ENCODE measurements at regions not wholly inside any gene's neighbourhood (a gene's known extent, or its start where the extent isn't known, plus 50 kb on each side); places are given as distances from the start of the nearest gene placed in this dataset.

DNA sequence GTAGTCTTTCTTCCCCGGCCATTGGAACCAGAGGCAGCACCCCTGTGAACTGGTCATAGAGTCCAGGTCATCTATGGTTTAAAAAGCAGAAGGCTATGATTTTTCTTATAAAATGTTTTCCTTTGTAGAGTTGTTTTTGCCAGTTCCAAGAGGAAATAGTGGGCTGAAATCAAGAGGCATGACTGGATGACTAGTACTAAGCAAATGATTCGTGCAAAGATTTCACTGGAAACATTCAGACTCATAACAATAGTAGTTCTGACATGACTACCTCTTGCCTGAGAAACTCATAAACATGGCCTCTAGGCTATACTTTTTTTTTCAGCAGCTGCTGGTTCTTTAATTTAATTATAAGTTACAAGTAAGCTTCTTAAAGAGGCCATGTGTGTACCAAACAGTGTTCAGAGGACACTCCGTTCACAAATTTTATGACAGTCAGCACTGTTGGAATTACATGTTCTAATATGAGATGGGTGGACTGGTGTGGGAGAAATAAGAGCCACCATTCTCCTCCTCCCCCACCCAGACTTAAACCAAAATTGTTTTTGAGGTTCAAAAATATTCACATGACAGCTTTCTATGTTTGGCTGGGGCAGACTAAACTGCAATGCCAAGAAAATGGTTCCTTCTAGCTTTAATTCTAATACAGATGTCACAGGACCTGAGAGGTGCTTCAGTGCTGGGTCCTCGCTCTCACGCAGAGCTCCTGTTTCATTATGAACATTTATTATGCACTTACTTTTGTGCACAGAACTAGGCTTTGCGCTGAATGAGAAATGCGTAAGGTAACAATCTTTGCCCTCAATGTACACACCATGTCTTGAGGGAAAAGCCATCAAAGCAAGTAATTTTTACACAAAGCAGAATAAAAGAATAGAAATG, 147.5 kb downstream of the ZC3H11B start:
- H3K4me3 Mint-ChIP-seq, result no peak overlapping the region
- no peaks in the 10 kb centered on the region for H3K27me3 Mint-ChIP-seq (ENCODE audit: low read depth)
- no peak overlapping the region for H3K27ac Mint-ChIP-seq

DNA sequence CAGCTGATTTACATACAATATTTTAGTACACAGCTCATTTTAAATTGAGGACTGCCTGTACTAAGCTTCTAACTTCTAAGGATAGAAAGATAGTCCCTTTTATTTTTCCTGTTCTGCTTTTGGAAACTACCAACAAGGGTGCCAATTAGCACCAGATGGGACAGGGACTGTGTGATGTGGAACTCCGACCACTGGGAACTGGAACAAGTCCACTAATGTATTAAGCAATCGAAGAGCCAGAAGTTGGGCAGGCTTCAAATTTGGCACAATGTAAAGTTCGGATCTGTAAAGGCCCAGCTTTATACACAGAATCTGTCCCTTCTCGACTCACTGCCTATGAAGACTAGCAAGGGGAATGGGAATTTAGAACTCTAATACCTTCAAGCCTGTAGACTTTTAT, 149.3 kb downstream of the ZC3H11B start:
- Mint-ChIP-seq H3K27me3 (ENCODE audit: low read depth) (no peaks in the 10 kb centered on the region), H3K4me3 (no peak overlapping the region), H3K4me1 (no peaks in the 10 kb centered on the region), H3K27ac (no peak overlapping the region), H3K36me3 (no peaks in the 10 kb centered on the region), H3K9me3 (no peaks in the 10 kb centered on the region)
- TF ChIP-seq, protein P1, sequence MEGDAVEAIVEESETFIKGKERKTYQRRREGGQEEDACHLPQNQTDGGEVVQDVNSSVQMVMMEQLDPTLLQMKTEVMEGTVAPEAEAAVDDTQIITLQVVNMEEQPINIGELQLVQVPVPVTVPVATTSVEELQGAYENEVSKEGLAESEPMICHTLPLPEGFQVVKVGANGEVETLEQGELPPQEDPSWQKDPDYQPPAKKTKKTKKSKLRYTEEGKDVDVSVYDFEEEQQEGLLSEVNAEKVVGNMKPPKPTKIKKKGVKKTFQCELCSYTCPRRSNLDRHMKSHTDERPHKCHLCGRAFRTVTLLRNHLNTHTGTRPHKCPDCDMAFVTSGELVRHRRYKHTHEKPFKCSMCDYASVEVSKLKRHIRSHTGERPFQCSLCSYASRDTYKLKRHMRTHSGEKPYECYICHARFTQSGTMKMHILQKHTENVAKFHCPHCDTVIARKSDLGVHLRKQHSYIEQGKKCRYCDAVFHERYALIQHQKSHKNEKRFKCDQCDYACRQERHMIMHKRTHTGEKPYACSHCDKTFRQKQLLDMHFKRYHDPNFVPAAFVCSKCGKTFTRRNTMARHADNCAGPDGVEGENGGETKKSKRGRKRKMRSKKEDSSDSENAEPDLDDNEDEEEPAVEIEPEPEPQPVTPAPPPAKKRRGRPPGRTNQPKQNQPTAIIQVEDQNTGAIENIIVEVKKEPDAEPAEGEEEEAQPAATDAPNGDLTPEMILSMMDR (IDR thresholded peaks at IDR 0.05; ENCODE audit: unreplicated experiment), result no peak
- no peak for DNase-seq (ENCODE audit: low spot score in 2 of 2, unreplicated experiment in 2 of 2)

More for the DNA sequence above, 147.5 kb downstream of the ZC3H11B start:
- H3K4me1 Mint-ChIP-seq, result no peaks in the 10 kb centered on the region
- DNase-seq (ENCODE audit: low spot score in 2 of 2, unreplicated experiment in 2 of 2), result no peak
- TF ChIP-seq, protein P1 (IDR thresholded peaks at IDR 0.05; ENCODE audit: unreplicated experiment), result no peak
- H3K36me3 Mint-ChIP-seq, result no peaks in the 10 kb centered on the region
- no peaks in the 10 kb centered on the region for H3K9me3 Mint-ChIP-seq

DNA sequence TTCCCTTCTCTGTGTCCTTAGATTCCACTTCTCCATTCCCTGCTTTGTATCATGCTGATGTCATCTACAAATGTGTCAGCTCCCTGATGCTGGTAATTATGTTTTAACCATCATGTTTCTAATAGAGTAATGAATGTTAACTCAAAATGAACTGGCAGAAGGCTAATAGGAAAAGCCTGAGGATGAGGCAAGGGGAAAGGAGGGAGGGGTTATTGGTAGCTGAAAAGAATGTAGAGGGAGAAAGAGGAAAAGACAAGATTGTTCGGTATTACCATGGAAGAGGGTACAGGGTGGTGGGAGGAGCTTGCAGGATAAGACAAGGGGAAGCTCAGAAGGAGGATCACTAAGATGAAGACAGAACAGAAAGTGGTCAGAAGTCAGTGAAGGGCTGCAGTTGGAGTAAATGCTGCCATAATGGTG, 150.9 kb downstream of the ZC3H11B start:
- H3K27me3 Mint-ChIP-seq (ENCODE audit: low read depth), result no peaks in the 10 kb centered on the region
- TF ChIP-seq, protein P1 (IDR thresholded peaks at IDR 0.05; ENCODE audit: unreplicated experiment), result no peak
- H3K4me3 Mint-ChIP-seq, result no peak overlapping the region
- H3K9me3 Mint-ChIP-seq, result no peaks in the 10 kb centered on the region
- DNase-seq (ENCODE audit: low spot score in 2 of 2, unreplicated experiment in 2 of 2), result no peak
- H3K27ac Mint-ChIP-seq, result no peak overlapping the region
- no peaks in the 10 kb centered on the region for H3K36me3 Mint-ChIP-seq
- no peaks in the 10 kb centered on the region for H3K4me1 Mint-ChIP-seq

DNA sequence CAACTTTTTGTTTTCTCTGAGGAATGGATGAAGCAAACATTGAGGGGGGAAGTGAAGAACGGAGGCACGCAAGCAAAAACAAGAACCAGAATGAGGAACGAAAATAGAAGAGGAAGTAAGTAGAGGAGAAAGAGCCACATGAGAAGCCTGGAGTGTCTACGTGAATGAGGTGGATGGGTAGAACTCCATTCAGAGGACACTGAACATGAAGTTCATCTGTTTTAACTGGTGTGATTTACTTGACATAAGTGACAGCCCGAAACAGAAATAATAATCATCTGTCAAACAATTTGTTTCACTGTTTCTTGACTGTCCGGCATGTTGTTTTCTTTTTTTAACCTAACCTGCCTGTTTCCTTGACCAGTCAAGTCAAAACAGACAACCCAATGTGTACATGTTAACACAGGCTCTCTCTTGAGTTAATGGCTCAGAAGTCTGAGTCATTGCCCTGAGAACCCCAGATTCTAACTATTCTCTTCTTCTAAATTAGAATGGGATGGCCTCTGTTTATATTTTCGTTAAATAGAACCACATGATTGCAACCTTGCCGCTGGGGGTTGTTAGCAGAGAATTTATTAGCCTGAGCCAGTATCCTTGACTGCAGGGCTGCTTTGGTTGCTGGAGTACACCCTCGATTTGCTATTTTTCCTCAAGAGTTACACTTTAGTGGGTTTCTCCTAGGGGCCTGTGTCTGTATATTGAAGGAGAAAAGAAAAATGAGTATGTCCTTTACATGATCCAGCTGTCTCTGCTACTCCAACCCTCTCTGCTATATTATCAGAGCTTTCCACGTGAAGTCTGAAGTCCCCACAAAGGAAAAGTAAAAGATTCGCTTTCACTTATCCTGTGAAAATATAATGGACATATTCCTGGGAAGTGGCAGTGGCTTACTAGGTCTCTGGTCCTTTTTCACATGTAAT, 151.7 kb downstream of the ZC3H11B start:
- Mint-ChIP-seq H3K36me3 (no peaks in the 10 kb centered on the region), H3K4me3 (no peak overlapping the region), H3K9me3 (no peaks in the 10 kb centered on the region), H3K4me1 (no peaks in the 10 kb centered on the region), H3K27ac (no peak overlapping the region), H3K27me3 (ENCODE audit: low read depth) (no peaks in the 10 kb centered on the region)
- TF ChIP-seq, protein P1 (IDR thresholded peaks at IDR 0.05; ENCODE audit: unreplicated experiment), result no peak
- no peak for DNase-seq (ENCODE audit: low spot score in 2 of 2, unreplicated experiment in 2 of 2)

DNA sequence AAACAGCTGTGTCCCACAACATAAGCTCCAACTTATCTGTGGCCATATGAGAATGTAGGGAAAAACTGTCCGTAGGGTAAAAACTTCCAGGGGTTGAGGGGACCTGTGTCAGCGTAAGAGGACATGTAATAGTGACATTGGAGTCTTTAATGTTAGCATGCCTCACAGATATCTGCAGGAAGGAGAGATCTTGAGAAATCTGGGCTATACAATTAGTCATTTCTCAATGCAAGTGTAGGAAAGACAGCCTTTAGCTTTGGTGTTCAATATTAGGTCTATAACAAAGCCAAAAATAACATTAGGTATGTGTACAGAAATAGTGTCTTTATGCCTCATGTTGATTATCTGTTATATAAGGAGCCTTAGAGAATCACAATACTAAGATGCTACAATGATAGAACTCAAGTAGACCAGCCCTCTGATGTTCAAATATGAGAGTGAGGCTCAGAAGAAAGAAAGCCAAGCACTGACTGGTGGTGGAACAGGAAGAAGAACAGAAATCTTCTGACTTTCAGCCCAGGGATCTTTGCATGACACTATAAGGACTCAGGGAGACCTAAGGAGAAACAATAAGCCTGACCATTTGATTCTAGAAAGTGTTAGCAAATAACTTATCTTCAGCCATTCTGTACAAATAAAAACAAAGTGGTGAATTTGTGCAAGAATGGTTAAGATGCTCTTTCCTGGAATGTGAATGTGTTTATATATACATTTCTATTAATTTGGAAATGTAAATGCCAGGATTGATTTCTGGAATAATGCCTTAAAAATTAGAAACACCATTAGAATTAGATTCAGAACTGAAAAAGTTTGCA, 152.6 kb downstream of the ZC3H11B start:
- no peak overlapping the region for H3K27ac Mint-ChIP-seq
- H3K27me3 Mint-ChIP-seq (ENCODE audit: low read depth), result no peaks in the 10 kb centered on the region
- H3K4me1 Mint-ChIP-seq, result no peaks in the 10 kb centered on the region
- TF ChIP-seq, protein P1 (IDR thresholded peaks at IDR 0.05; ENCODE audit: unreplicated experiment), result no peak
- no peaks in the 10 kb centered on the region for H3K36me3 Mint-ChIP-seq
- H3K4me3 Mint-ChIP-seq, result no peak overlapping the region
- H3K9me3 Mint-ChIP-seq, result no peaks in the 10 kb centered on the region
- no peak for DNase-seq (ENCODE audit: low spot score in 2 of 2, unreplicated experiment in 2 of 2)
